PC-3 (cell line): ENCODE measurements at regions not wholly inside any gene's neighbourhood (a gene's known extent, or its start where the extent isn't known, plus 50 kb on each side); places are given as distances from the start of the nearest gene placed in this dataset.

Source experiments
- ATAC-seq: fragments of 200-7000 bp; cut with Tn5 transposase; 2 replicates; pipeline ENCODE4 v1.9.1; 2020; ENCODE audit warnings: mild to moderate bottlenecking, moderate library complexity
- BruUV-seq: library from RNA; stranded (reverse); fragments of 400-500 nt; replicated peaks from 2 replicates; lab custom pipeline; 2021; lab: Mats Ljungman, UMichigan
- CTCF ChIA-PET: fragments of 300-600 bp; sonication (Branson Sonifier 250); formaldehyde crosslinking; loops from one replicate; lab custom pipeline; 2022; ENCODE audit warnings: antibody characterized with exemption; lab: Charles Lee
- POLR2A ChIA-PET: fragments of 300-600 bp; sonication (Branson Sonifier 250); formaldehyde crosslinking; loops from one replicate; lab custom pipeline; 2022; ENCODE audit warnings: antibody characterized with exemption; ENCODE audit not compliant: unreplicated experiment; lab: Charles Lee
- DNase-seq: peaks from one replicate; pipeline ENCODE4 v3.0.0-alpha.2; 2015
- H2AFZ ChIP-seq: fragments of 300-600 bp; sonication (generic); 2 replicates; pipeline ENCODE4 v1.6.0; 2016; ENCODE audit warnings: antibody characterized with exemption, low read length
- H3F3A ChIP-seq: fragments of 300-600 bp; sonication (generic); one replicate; pipeline ENCODE4 v1.6.0; 2017; ENCODE audit warnings: antibody characterized with exemption, low read length, control low read depth, mild to moderate bottlenecking; ENCODE audit not compliant: unreplicated experiment
- H3K27ac ChIP-seq: fragments of 300-600 bp; sonication (generic); 2 replicates; pipeline ENCODE4 v1.5.1; 2016; ENCODE audit warnings: mild to moderate bottlenecking, low read length
- H3K27me3 ChIP-seq: fragments of 300-600 bp; sonication (generic); 2 replicates; pipeline ENCODE4 v1.6.1; 2016; ENCODE audit warnings: low read length, mixed read lengths
- H3K36me3 ChIP-seq: fragments of 300-600 bp; sonication (generic); 2 replicates; pipeline ENCODE4 v1.6.1; 2016; ENCODE audit warnings: low read depth, mixed run types, low read length, mixed read lengths
- H3K4me1 ChIP-seq: fragments of 300-600 bp; sonication (generic); 2 replicates; pipeline ENCODE4 v1.5.1; 2016; ENCODE audit warnings: low read length; ENCODE audit not compliant: insufficient read depth
- H3K4me2 ChIP-seq: fragments of 300-600 bp; sonication (generic); 2 replicates; pipeline ENCODE4 v1.6.0; 2016; ENCODE audit warnings: low read length
- H3K4me3 ChIP-seq: fragments of 300-600 bp; sonication (generic); 2 replicates; pipeline ENCODE4 v1.5.1; 2016; ENCODE audit warnings: mild to moderate bottlenecking, low read length, mixed read lengths
- H3K79me2 ChIP-seq: fragments of 300-600 bp; sonication (generic); 2 replicates; pipeline ENCODE4 v1.6.1; 2017; ENCODE audit warnings: low read length, mixed read lengths
- H3K9ac ChIP-seq: fragments of 300-600 bp; sonication (generic); 2 replicates; pipeline ENCODE4 v1.6.0; 2016; ENCODE audit warnings: mild to moderate bottlenecking, low read length
- H3K9me2 ChIP-seq: fragments of 300-600 bp; sonication (generic); replicated peaks from 2 replicates; pipeline ENCODE4 v1.6.1; 2016; ENCODE audit warnings: mixed run types, low read length, mixed read lengths
- H3K9me3 ChIP-seq: fragments of 300-600 bp; sonication (generic); 2 replicates; pipeline ENCODE4 v1.6.1; 2016; ENCODE audit warnings: low read length, mixed read lengths
- H4K20me1 ChIP-seq: fragments of 300-600 bp; sonication (generic); 2 replicates; pipeline ENCODE4 v1.6.1; 2016; ENCODE audit warnings: low read length, mixed read lengths
- CTCF ChIP-seq: fragments of 300-600 bp; sonication (generic); conservative IDR thresholded peaks from 2 replicates; pipeline ENCODE4 v1.5.1; 2017; ENCODE audit warnings: antibody characterized with exemption, low read depth, mild to moderate bottlenecking, low read length
- EZH2 ChIP-seq: fragments of 300-600 bp; sonication (generic); IDR thresholded peaks from one replicate; pipeline ENCODE4 v1.6.1; 2017; ENCODE audit warnings: antibody characterized with exemption, mild to moderate bottlenecking, low read length; ENCODE audit not compliant: unreplicated experiment
- EZH2phosphoT487 ChIP-seq: fragments of 300-600 bp; sonication (generic); IDR thresholded peaks from 2 replicates; pipeline ENCODE4 v1.6.1; 2018; ENCODE audit warnings: mild to moderate bottlenecking, antibody characterized with exemption, low read length, borderline replicate concordance
- intact Hi-C: fragments of 100-400 bp; cut with micrococcal nuclease; formaldehyde crosslinking; loops from 2 replicates; pipeline ENCODE4 v1.9.0; 2023

- no peaks in the 10 kb centered on the region for H3K9me3 ChIP-seq
- intact Hi-C loops: no loop called here
- no peak overlapping the region for H3K4me2 ChIP-seq
- H3K4me3 ChIP-seq: no peak overlapping the region
- no peak overlapping the region for H2AFZ ChIP-seq
- H3K27ac ChIP-seq: no peak overlapping the region
- POLR2A ChIA-PET: no interaction called here
- H4K20me1 ChIP-seq: no peaks in the 10 kb centered on the region
- no peaks in the 10 kb centered on the region for H3K4me1 ChIP-seq
- H3K36me3 ChIP-seq: no peaks in the 10 kb centered on the region
- TF ChIP-seq EZH2phosphoT487 (no peak), CTCF (no peak), EZH2 (no peak)
- no peaks in the 10 kb centered on the region for H3K9me2 ChIP-seq
- H3F3A ChIP-seq: no peaks in the 10 kb centered on the region
- DNase-seq: no peak
- H3K79me2 ChIP-seq: no peaks in the 10 kb centered on the region
- H3K27me3 ChIP-seq: peaks cover 32% of the 10 kb centered on the region
- H3K9ac ChIP-seq: no peak overlapping the region
- BruUV-seq: no TSS peak
- no peak for ATAC-seq
- CTCF ChIA-PET: no interaction called here
These were observed 253.8 kb downstream of the TNS1 start for GRCh38 chr2:217749008-217749407.

- peaks cover 12% of the 10 kb centered on the region for H3K27me3 ChIP-seq
- H3K4me2 ChIP-seq: no peak overlapping the region
- POLR2A ChIA-PET: no interaction called here
- H3K36me3 ChIP-seq: no peaks in the 10 kb centered on the region
- no peaks in the 10 kb centered on the region for H3K9me3 ChIP-seq
- no peak overlapping the region for H3K9ac ChIP-seq
- H3F3A ChIP-seq: no peaks in the 10 kb centered on the region
- intact Hi-C loops: no loop called here
- no peaks in the 10 kb centered on the region for H4K20me1 ChIP-seq
- no peak overlapping the region for H3K4me3 ChIP-seq
- no peak for DNase-seq
- H2AFZ ChIP-seq: no peak overlapping the region
- BruUV-seq: no TSS peak
- 0 out of 2 replicates have a peak, but pooled peaks cover 2% of the 10 kb centered on the region for H3K9me2 ChIP-seq
- no peak for ATAC-seq
- TF ChIP-seq EZH2phosphoT487 (no peak), EZH2 (no peak), CTCF (no peak)
- H3K79me2 ChIP-seq: no peaks in the 10 kb centered on the region
- no peak overlapping the region for H3K27ac ChIP-seq
- no peaks in the 10 kb centered on the region for H3K4me1 ChIP-seq
- CTCF ChIA-PET: no interaction called here
These were observed 256.0 kb downstream of the TNS1 start for GRCh38 chr2:217746808-217747207.

GRCh38 chr2:217743966-217744761 is 258.6 kb downstream of the TNS1 start:
- DNase-seq: no peak
- POLR2A ChIA-PET: no interaction called here
- Histone ChIP-seq H3K9me2 (0 out of 2 replicates have a peak, but pooled peaks cover 2% of the 10 kb centered on the region), H3K36me3 (no peaks in the 10 kb centered on the region), H2AFZ (no peak overlapping the region), H3K4me2 (no peak overlapping the region), H3K9ac (no peak overlapping the region), H3K4me1 (no peaks in the 10 kb centered on the region), H3K27ac (no peak overlapping the region), H4K20me1 (no peaks in the 10 kb centered on the region), H3K4me3 (no peak overlapping the region), H3K9me3 (no peaks in the 10 kb centered on the region), H3F3A (no peaks in the 10 kb centered on the region), H3K27me3 (peaks cover 6% of the 10 kb centered on the region; the same call in 1 of the 2 replicates), H3K79me2 (no peaks in the 10 kb centered on the region)
- no TSS peak for BruUV-seq
- CTCF ChIA-PET: no interaction called here
- intact Hi-C loops: no loop called here
- no peak for TF ChIP-seq EZH2
- no peak for TF ChIP-seq EZH2phosphoT487
- TF ChIP-seq CTCF: no peak
- no peak for ATAC-seq
